PC-9 (cell line): ENCODE measurements at regions not wholly inside any gene's neighbourhood (a gene's known extent, or its start where the extent isn't known, plus 50 kb on each side); places are given as distances from the start of the nearest gene placed in this dataset.
"Not testable (repeated sequence)": the region's sequence is repeated elsewhere in the genome, so short reads cannot be mapped to it uniquely, and the experiment has no call there.

Source experiments
- CTCF ChIP-seq: fragments of 200-600 bp; sonication (generic); conservative IDR thresholded peaks from 2 replicates; pipeline ENCODE4 v1.6.1; 2017; ENCODE audit warnings: mixed run types, antibody characterized with exemption, mild to moderate bottlenecking, moderate library complexity
- EZH2 ChIP-seq: fragments of 200-600 bp; sonication (generic); IDR thresholded peaks from 2 replicates; pipeline ENCODE4 v1.8.0; 2017; ENCODE audit warnings: antibody characterized with exemption, low read depth

DNA sequence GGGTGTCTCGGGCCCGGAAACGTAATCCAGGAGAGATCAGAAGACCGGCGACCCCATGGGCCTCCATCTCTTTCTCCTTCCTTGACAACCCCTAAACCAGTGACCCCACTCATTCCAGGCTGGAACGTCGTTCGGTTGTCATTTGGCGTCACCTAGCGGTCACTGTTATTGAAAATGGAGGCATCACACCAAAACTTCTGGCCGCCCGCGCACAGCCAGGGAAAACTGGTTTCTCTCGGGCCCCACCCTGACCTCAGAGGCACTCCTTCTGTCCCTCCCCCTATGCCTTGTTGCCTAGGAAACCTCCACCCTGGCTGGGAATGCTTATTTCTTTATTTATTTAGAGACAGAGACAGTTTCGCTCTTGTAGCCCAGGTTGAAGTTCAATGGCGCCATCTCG, 2327.3 kb upstream of the TPTE start:
- not testable (repeated sequence) for TF ChIP-seq CTCF, EZH2
